DOHH2 (cell line): ENCODE measurements at regions not wholly inside any gene's neighbourhood (a gene's known extent, or its start where the extent isn't known, plus 50 kb on each side); places are given as distances from the start of the nearest gene placed in this dataset.

Experiments
- H3F3A ChIP-seq: fragments of 200-600 bp; sonication (generic), shearing (Covaris generic); 2 replicates; pipeline ENCODE4 v1.6.0; 2016; ENCODE audit warnings: antibody characterized with exemption, mild to moderate bottlenecking; ENCODE audit not compliant: control insufficient read depth, insufficient read depth
- H3K27ac ChIP-seq: fragments of 200-600 bp; sonication (generic); 2 replicates; pipeline ENCODE4 v1.5.1; 2014; ENCODE audit warnings: low read depth, mild to moderate bottlenecking, low read length, moderate library complexity
- H3K27me3 ChIP-seq: fragments of 200-600 bp; sonication (generic); 2 replicates; pipeline ENCODE4 v1.6.1; 2014; ENCODE audit warnings: mild to moderate bottlenecking, low read length, mixed read lengths; ENCODE audit not compliant: control insufficient read depth
- H3K36me3 ChIP-seq: fragments of 200-600 bp; sonication (generic); 2 replicates; pipeline ENCODE4 v1.6.1; 2014; ENCODE audit warnings: mild to moderate bottlenecking, low read length, moderate library complexity, mixed read lengths; ENCODE audit not compliant: control insufficient read depth
- H3K4me1 ChIP-seq: fragments of 200-600 bp; sonication (generic); 2 replicates; pipeline ENCODE4 v1.6.1; 2014; ENCODE audit warnings: mild to moderate bottlenecking, low read length, mixed read lengths; ENCODE audit not compliant: control insufficient read depth
- H3K4me2 ChIP-seq: fragments of 200-600 bp; sonication (generic); 2 replicates; pipeline ENCODE4 v1.6.0; 2014; ENCODE audit warnings: mild to moderate bottlenecking, low read length, moderate library complexity
- H3K4me3 ChIP-seq: fragments of 200-600 bp; sonication (generic); 2 replicates; pipeline ENCODE4 v1.5.1; 2014; ENCODE audit warnings: mild to moderate bottlenecking, low read length, mixed read lengths
- H3K79me2 ChIP-seq: fragments of 200-600 bp; sonication (generic); 2 replicates; pipeline ENCODE4 v1.6.1; 2014; ENCODE audit warnings: mild to moderate bottlenecking, low read length, mixed read lengths; ENCODE audit not compliant: control insufficient read depth
- H3K9me2 ChIP-seq: fragments of 200-600 bp; sonication (generic); replicated peaks from 2 replicates; pipeline ENCODE4 v1.6.1; 2014; ENCODE audit warnings: mild to moderate bottlenecking, low read length, mixed read lengths; ENCODE audit not compliant: control insufficient read depth
- H3K9me3 ChIP-seq: fragments of 200-600 bp; sonication (generic); 2 replicates; pipeline ENCODE4 v1.6.1; 2014; ENCODE audit warnings: antibody characterized with exemption, low read length, mixed read lengths; ENCODE audit not compliant: control insufficient read depth, insufficient read depth
- H4K20me1 ChIP-seq: fragments of 200-600 bp; sonication (generic); 2 replicates; pipeline ENCODE4 v1.6.0; 2014; ENCODE audit warnings: low read depth, mild to moderate bottlenecking, antibody characterized with exemption, low read length, moderate library complexity; ENCODE audit not compliant: control insufficient read depth, insufficient read depth
- CTCF ChIP-seq: fragments of 200-600 bp; sonication (generic); IDR thresholded peaks from one replicate; pipeline ENCODE4 v1.5.1; 2014; ENCODE audit warnings: antibody characterized with exemption, mild to moderate bottlenecking, low read depth, low read length; ENCODE audit not compliant: poor library complexity, severe bottlenecking
- EZH2phosphoT487 ChIP-seq: fragments of 200-600 bp; sonication (generic); IDR thresholded peaks from 2 replicates; pipeline ENCODE4 v1.6.1; 2017; ENCODE audit warnings: borderline replicate concordance, mild to moderate bottlenecking, antibody characterized with exemption, low read length, moderate library complexity, mixed read lengths

DNA sequence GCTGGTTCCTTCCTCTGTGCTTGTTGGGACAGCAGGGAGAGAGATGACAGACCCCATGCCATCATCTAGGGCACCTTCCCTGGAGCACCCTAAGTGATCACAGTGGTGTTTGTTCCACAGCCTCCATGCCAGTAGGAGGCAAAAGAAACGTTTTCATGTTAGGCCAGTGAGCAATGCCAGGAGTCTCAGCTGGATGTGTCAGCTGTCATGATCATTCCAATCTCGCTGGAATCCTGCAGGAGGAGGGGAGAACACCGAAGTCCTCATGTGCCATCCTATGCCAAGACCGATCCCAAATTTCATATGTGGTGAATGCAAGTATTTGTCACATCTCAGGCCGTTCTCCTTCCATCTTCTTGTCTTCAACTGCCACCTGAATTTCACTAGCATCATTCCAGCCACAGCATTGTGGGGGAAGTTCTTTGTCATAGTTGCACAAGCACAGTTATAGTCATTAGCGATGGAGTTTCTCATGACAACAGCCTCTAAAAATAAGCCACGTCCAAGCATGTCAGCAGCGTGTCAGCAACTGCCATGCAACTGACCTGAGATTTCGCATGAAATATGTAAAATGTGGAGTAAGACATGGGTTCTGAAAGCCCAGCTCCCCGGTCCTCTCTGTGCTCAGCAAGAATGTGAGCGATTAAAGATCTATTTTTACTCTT lies 97.2 kb upstream of the DNAH5 start:
- Histone ChIP-seq H3K27ac (no peak overlapping the region), H3K4me2 (no peak overlapping the region), H3K4me1 (no peaks in the 10 kb centered on the region), H3K9me3 (no peaks in the 10 kb centered on the region), H3K4me3 (no peak overlapping the region), H3K27me3 (peaks cover 2% of the 10 kb centered on the region; the same call in 1 of the 2 replicates), H3F3A (no peaks in the 10 kb centered on the region), H3K79me2 (no peaks in the 10 kb centered on the region), H3K36me3 (no peaks in the 10 kb centered on the region), H4K20me1 (no peaks in the 10 kb centered on the region), H3K9me2 (no peaks in the 10 kb centered on the region)
- TF ChIP-seq EZH2phosphoT487 (no peak), CTCF (no peak)

DNA sequence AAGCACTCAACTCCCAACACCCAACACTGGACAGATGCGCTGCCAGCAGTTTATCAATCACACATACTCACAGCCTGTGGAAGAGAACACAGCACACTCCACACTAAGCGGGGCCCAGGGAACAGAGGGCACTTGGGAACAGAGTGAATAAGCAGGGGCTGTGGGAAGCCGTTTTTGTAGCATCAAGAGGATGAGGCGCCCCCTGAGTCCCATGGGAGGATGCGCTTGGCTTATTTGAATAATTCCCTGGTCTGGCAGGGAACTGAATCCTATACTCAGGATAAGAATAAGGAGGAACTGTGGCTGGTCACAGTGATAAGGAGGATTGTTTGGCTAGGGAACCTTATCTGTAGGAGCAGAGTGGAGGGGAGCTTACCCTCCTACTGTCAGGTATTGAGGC lies 96.1 kb upstream of the DNAH5 start:
- H3K36me3 ChIP-seq, result no peaks in the 10 kb centered on the region
- no peak overlapping the region for H3K27ac ChIP-seq
- H4K20me1 ChIP-seq, result no peaks in the 10 kb centered on the region
- no peaks in the 10 kb centered on the region for H3K4me1 ChIP-seq
- H3K79me2 ChIP-seq, result no peaks in the 10 kb centered on the region
- H3K9me2 ChIP-seq, result no peaks in the 10 kb centered on the region
- no peak overlapping the region for H3K4me3 ChIP-seq
- TF ChIP-seq CTCF (no peak), EZH2phosphoT487 (no peak)
- H3K27me3 ChIP-seq, result peaks cover 7% of the 10 kb centered on the region
- H3F3A ChIP-seq, result no peaks in the 10 kb centered on the region
- H3K9me3 ChIP-seq, result no peaks in the 10 kb centered on the region
- H3K4me2 ChIP-seq, result no peak overlapping the region

DNA sequence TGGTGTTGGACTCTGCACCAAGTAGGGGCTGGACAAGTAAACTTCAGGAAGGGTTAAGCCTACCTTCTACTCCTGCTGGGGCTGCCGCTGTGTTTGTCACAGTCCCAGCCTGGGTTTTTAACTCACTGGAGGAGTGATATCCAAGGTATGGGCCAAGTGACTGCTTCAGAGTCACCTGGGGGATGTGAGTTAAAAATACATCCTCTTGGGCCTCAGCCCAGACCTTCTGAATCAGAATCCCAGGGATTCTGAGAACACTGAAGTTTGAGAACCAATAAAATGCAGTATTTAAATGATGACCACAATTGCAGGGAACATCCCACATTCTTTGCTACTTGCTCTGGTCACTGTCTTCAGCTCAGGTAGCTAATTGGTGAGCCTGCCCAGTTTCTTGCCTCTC lies 95.1 kb upstream of the DNAH5 start:
- no peak overlapping the region for H3K27ac ChIP-seq
- TF ChIP-seq CTCF (no peak), EZH2phosphoT487 (no peak)
- H3K4me3 ChIP-seq, result no peak overlapping the region
- no peaks in the 10 kb centered on the region for H3K9me2 ChIP-seq
- H3K79me2 ChIP-seq, result no peaks in the 10 kb centered on the region
- H4K20me1 ChIP-seq, result no peaks in the 10 kb centered on the region
- no peaks in the 10 kb centered on the region for H3F3A ChIP-seq
- no peak overlapping the region for H3K4me2 ChIP-seq
- no peaks in the 10 kb centered on the region for H3K36me3 ChIP-seq
- peaks cover 16% of the 10 kb centered on the region for H3K27me3 ChIP-seq
- no peaks in the 10 kb centered on the region for H3K4me1 ChIP-seq
- H3K9me3 ChIP-seq, result no peaks in the 10 kb centered on the region
